ENCODE measurements at regions not wholly inside any gene's neighbourhood (a gene's known extent, or its start where the extent isn't known, plus 50 kb on each side); places are given as distances from the start of the nearest gene placed in this dataset.

- DNase-seq (no peak), ATAC-seq (ENCODE audit: poor library complexity) (no peak)
- Histone ChIP-seq H3K36me3 (ENCODE audit: insufficient read depth, low read length) (no peaks in the 10 kb centered on the region), H3K27me3 (ENCODE audit: control insufficient read depth in 1 of 2, insufficient read depth in 2 of 2, low read length in 2 of 2) (no peaks in the 10 kb centered on the region), H3K9me3 (ENCODE audit: control insufficient read depth in 1 of 2, insufficient read depth in 1 of 2, low read length in 2 of 2) (peaks cover 0 to 7% of the 10 kb centered on the region in 2 experiments), H3K27ac (ENCODE audit: low read depth in 1 of 2, low read length in 2 of 2) (no peak overlapping the region), H3K4me3 (ENCODE audit: low read length) (no peak overlapping the region), H3K4me1 (ENCODE audit: insufficient read depth, low read length) (no peaks in the 10 kb centered on the region)
- CTCF ChIA-PET: no interaction called here
- Mint-ChIP-seq H3K27ac (no peak overlapping the region), H3K9me3 (peaks cover 4% of the 10 kb centered on the region), H3K36me3 (ENCODE audit: low read depth) (no peaks in the 10 kb centered on the region), H3K27me3 (no peaks in the 10 kb centered on the region), H3K4me1 (ENCODE audit: low read depth) (no peaks in the 10 kb centered on the region), H3K4me3 (no peak overlapping the region)
- intact Hi-C loops (cut with DNase I, micrococcal nuclease): no loop called here
- POLR2A ChIA-PET: no interaction called here
- no peak for TF ChIP-seq CTCF (IDR thresholded peaks at IDR 0.05)
Observed at GRCh38 chr5:60148366-60148765, 254.8 kb upstream of the PDE4D start.

- no peak for DNase-seq
- POLR2A ChIA-PET: no interaction called here
- Histone ChIP-seq H3K36me3 (ENCODE audit: insufficient read depth, low read length) (no peaks in the 10 kb centered on the region), H3K27me3 (ENCODE audit: control insufficient read depth in 1 of 2, insufficient read depth in 2 of 2, low read length in 2 of 2) (no peaks in the 10 kb centered on the region), H3K9me3 (ENCODE audit: control insufficient read depth in 1 of 2, insufficient read depth in 1 of 2, low read length in 2 of 2) (peaks cover 0 to 7% of the 10 kb centered on the region in 2 experiments), H3K4me1 (ENCODE audit: insufficient read depth, low read length) (no peaks in the 10 kb centered on the region), H3K27ac (ENCODE audit: low read depth in 1 of 2, low read length in 2 of 2) (no peak overlapping the region), H3K4me3 (ENCODE audit: low read length) (no peak overlapping the region)
- intact Hi-C loops (cut with DNase I, micrococcal nuclease): no loop called here
- H3K36me3 Mint-ChIP-seq (ENCODE audit: low read depth): no peaks in the 10 kb centered on the region
- CTCF ChIA-PET: no interaction called here
- H3K27ac Mint-ChIP-seq: no peak overlapping the region
- no peak for TF ChIP-seq CTCF (IDR thresholded peaks at IDR 0.05)
- H3K4me1 Mint-ChIP-seq (ENCODE audit: low read depth): no peaks in the 10 kb centered on the region
- H3K4me3 Mint-ChIP-seq: no peak overlapping the region
- no peaks in the 10 kb centered on the region for H3K27me3 Mint-ChIP-seq
- ATAC-seq (ENCODE audit: poor library complexity): no peak
- H3K9me3 Mint-ChIP-seq: peaks cover 4% of the 10 kb centered on the region
Observed at GRCh38 chr5:60147791-60148190, 254.3 kb upstream of the PDE4D start.

GRCh38 chr5:60143942-60144549 lies 250.5 kb upstream of the PDE4D start:
- Mint-ChIP-seq H3K4me1 (ENCODE audit: low read depth) (no peaks in the 10 kb centered on the region), H3K27ac (no peak overlapping the region), H3K4me3 (no peak overlapping the region), H3K36me3 (ENCODE audit: low read depth) (no peaks in the 10 kb centered on the region), H3K9me3 (no peaks in the 10 kb centered on the region), H3K27me3 (no peaks in the 10 kb centered on the region)
- intact Hi-C loops (cut with DNase I, micrococcal nuclease): no loop called here
- Histone ChIP-seq H3K4me1 (ENCODE audit: insufficient read depth, low read length) (no peaks in the 10 kb centered on the region), H3K27ac (ENCODE audit: low read depth in 1 of 2, low read length in 2 of 2) (no peak overlapping the region), H3K9me3 (ENCODE audit: control insufficient read depth in 1 of 2, insufficient read depth in 1 of 2, low read length in 2 of 2) (peaks cover 0 to 5% of the 10 kb centered on the region in 2 experiments), H3K36me3 (ENCODE audit: insufficient read depth, low read length) (no peaks in the 10 kb centered on the region), H3K27me3 (ENCODE audit: control insufficient read depth in 1 of 2, insufficient read depth in 2 of 2, low read length in 2 of 2) (no peaks in the 10 kb centered on the region), H3K4me3 (ENCODE audit: low read length) (no peak overlapping the region)
- ChIA-PET POLR2A (no interaction called here), CTCF (no interaction called here)
- ATAC-seq (ENCODE audit: poor library complexity) (no peak), DNase-seq (no peak)
- no peak for TF ChIP-seq CTCF (IDR thresholded peaks at IDR 0.05)
